DND-41 (cell line): ENCODE measurements at regions not wholly inside any gene's neighbourhood (a gene's known extent, or its start where the extent isn't known, plus 50 kb on each side); places are given as distances from the start of the nearest gene placed in this dataset.

ENCODE experiments used
- CTCF ChIP-seq: IDR thresholded peaks from 2 replicates; pipeline ENCODE4 v1.5.1; 2012; ENCODE audit warnings: borderline replicate concordance, low read length, moderate library complexity, mild to moderate bottlenecking; ENCODE audit not compliant: poor library complexity, severe bottlenecking; ENCODE audit errors: extremely low read depth
- EZH2 ChIP-seq: IDR thresholded peaks from 3 replicates; pipeline ENCODE4 v1.6.1; 2012; ENCODE audit warnings: borderline replicate concordance, low read depth, mild to moderate bottlenecking, moderate library complexity, low read length, inconsistent platforms; ENCODE audit not compliant: severe bottlenecking

- TF ChIP-seq EZH2 (no peak), CTCF (no peak)
Measured at GRCh38 chr6:105995391-105995865, 90.7 kb upstream of the PRDM1 start.
